ENCODE measurements at regions not wholly inside any gene's neighbourhood (a gene's known extent, or its start where the extent isn't known, plus 50 kb on each side); places are given as distances from the start of the nearest gene placed in this dataset.

- DNase-seq (ENCODE audit: low read depth, low spot score): no peak
Observed at GRCh38 chr17:63333869-63334268, 112.2 kb downstream of the CYB561 start.

GRCh38 chr17:63335831-63336230 is 110.3 kb downstream of the CYB561 start:
- DNase-seq (ENCODE audit: low read depth, low spot score): no peak

GRCh38 chr17:63337579-63337978 is 108.5 kb downstream of the CYB561 start:
- no peak for DNase-seq (ENCODE audit: low read depth, low spot score)

- DNase-seq (ENCODE audit: low read depth, low spot score): no peak
Observed at GRCh38 chr17:63338272-63338671, 107.8 kb downstream of the CYB561 start.

GRCh38 chr17:63341276-63341675 is 104.8 kb downstream of the CYB561 start:
- no peak for DNase-seq (ENCODE audit: low read depth, low spot score)

- DNase-seq (ENCODE audit: low read depth, low spot score): no peak
Observed at GRCh38 chr17:63344383-63344782, 101.7 kb downstream of the CYB561 start.

GRCh38 chr17:63345611-63346010 is 100.5 kb downstream of the CYB561 start:
- DNase-seq (ENCODE audit: low read depth, low spot score): no peak

- no peak for DNase-seq (ENCODE audit: low read depth, low spot score)
Observed at GRCh38 chr17:63347475-63347874, 98.6 kb downstream of the CYB561 start.

- peak; percentile 49 for DNase-seq (ENCODE audit: low read depth, low spot score)
Observed at GRCh38 chr17:63349478-63350000, 96.6 kb downstream of the CYB561 start.

GRCh38 chr17:63350364-63350763 is 95.7 kb downstream of the CYB561 start:
- DNase-seq (ENCODE audit: low read depth, low spot score): no peak

GRCh38 chr17:63354256-63354655 is 91.8 kb downstream of the CYB561 start:
- no peak for DNase-seq (ENCODE audit: low read depth, low spot score)

GRCh38 chr17:63356337-63356757 is 89.8 kb downstream of the CYB561 start:
- peak; percentile 76 for DNase-seq (ENCODE audit: low read depth, low spot score)

- peak; percentile 50 for DNase-seq (ENCODE audit: low read depth, low spot score)
Observed at GRCh38 chr17:63358111-63358839, 87.8 kb downstream of the CYB561 start.

GRCh38 chr17:63358956-63359355 is 87.2 kb downstream of the CYB561 start:
- DNase-seq (ENCODE audit: low read depth, low spot score): no peak

- no peak for DNase-seq (ENCODE audit: low read depth, low spot score)
Observed at GRCh38 chr17:63361182-63361581, 84.9 kb downstream of the CYB561 start.

GRCh38 chr17:63362115-63362514 is 84.0 kb downstream of the CYB561 start:
- DNase-seq (ENCODE audit: low read depth, low spot score): no peak

- DNase-seq (ENCODE audit: low read depth, low spot score): no peak
Observed at GRCh38 chr17:63364387-63364786, 81.7 kb downstream of the CYB561 start.

GRCh38 chr17:63364944-63365343 is 81.2 kb downstream of the CYB561 start:
- no peak for DNase-seq (ENCODE audit: low read depth, low spot score)

- DNase-seq (ENCODE audit: low read depth, low spot score): no peak
Observed at GRCh38 chr17:63365366-63366240, 80.5 kb downstream of the CYB561 start.

- no peak for DNase-seq (ENCODE audit: low read depth, low spot score)
Observed at GRCh38 chr17:63366241-63366566, 79.9 kb downstream of the CYB561 start.

- DNase-seq (ENCODE audit: low read depth, low spot score): no peak
Observed at GRCh38 chr17:63369233-63369632, 76.9 kb downstream of the CYB561 start.

GRCh38 chr17:63370696-63371095 is 75.4 kb downstream of the CYB561 start:
- DNase-seq (ENCODE audit: low read depth, low spot score): no peak

GRCh38 chr17:63376949-63377348 is 69.2 kb downstream of the CYB561 start:
- no peak for DNase-seq (ENCODE audit: low read depth, low spot score)

Data from astrocyte of the hippocampus (primary cell).